ENCODE measurements at regions not wholly inside any gene's neighbourhood (a gene's known extent, or its start where the extent isn't known, plus 50 kb on each side); places are given as distances from the start of the nearest gene placed in this dataset.

GRCh38 chr12:41981758-41982157, 162.9 kb downstream of the GXYLT1 start:
- TF ChIP-seq POLR2AphosphoS5 (IDR thresholded peaks at IDR 0.05) (no peak), CTCF (IDR thresholded peaks at IDR 0.05) (no peak), EP300 (IDR thresholded peaks at IDR 0.05) (no peak), POLR2A (IDR thresholded peaks at IDR 0.05) (no peak)

Data from gastroesophageal sphincter (tissue), 3 donors.